ENCODE measurements at regions not wholly inside any gene's neighbourhood (a gene's known extent, or its start where the extent isn't known, plus 50 kb on each side); places are given as distances from the start of the nearest gene placed in this dataset.

- TF ChIP-seq BRCA1 (IDR thresholded peaks at IDR 0.05; ENCODE audit: low read depth, low read length) (no peak), RXRA (IDR thresholded peaks at IDR 0.05; ENCODE audit: insufficient read depth, low read depth, low read length) (no peak), TEAD4 (IDR thresholded peaks at IDR 0.05; ENCODE audit: low read depth, low read length) (no peak), RAD21 (IDR thresholded peaks at IDR 0.05 in 1 of 2, conservative IDR thresholded peaks at IDR 0.05 in 1 of 2; ENCODE audit: low read depth in 2 of 2, low read length in 2 of 2) (no peak), YY1 (IDR thresholded peaks at IDR 0.05; ENCODE audit: low read depth, low read length) (no peak), ASH2L (IDR thresholded peaks at IDR 0.05; ENCODE audit: low read length) (no peak), BACH1 (IDR thresholded peaks at IDR 0.05; ENCODE audit: low read length) (no peak), EP300 (IDR thresholded peaks at IDR 0.05; ENCODE audit: borderline replicate concordance in 1 of 2, low read depth in 2 of 2, low read length in 2 of 2) (no peak)
Observed at GRCh38 chrX:99909946-99910345, 500.1 kb downstream of the PCDH19 start (continued).

Measured in H1 (cell line).